Ovary (tissue), 3 donors: ENCODE measurements at regions not wholly inside any gene's neighbourhood (a gene's known extent, or its start where the extent isn't known, plus 50 kb on each side); places are given as distances from the start of the nearest gene placed in this dataset.

Experiments used
- CTCF ChIP-seq, 3 donors: fragments of 450-650 bp in 2 of 3; fragments of 200-600 bp in 1 of 3; IDR thresholded peaks; one replicate each; pipeline versions ENCODE4 v1.5.1 to v1.8.0; 2016 to 2022; ENCODE audit warnings: antibody characterized with exemption in 3 of 3, mild to moderate bottlenecking in 1 of 3
- POLR2A ChIP-seq: fragments of 450-650 bp; IDR thresholded peaks from one replicate; pipeline ENCODE4 v1.6.1; 2017; ENCODE audit warnings: antibody characterized with exemption, mild to moderate bottlenecking, moderate library complexity
- donor health status: DM: no; HTN: no; CAD: no.

- TF ChIP-seq CTCF (IDR thresholded peaks at IDR 0.05) (no peak), POLR2A (no peak)
Observed at GRCh38 chr18:71374294-71375000, 1085.6 kb downstream of the SOCS6 start.
